GM12873 (cell line): ENCODE measurements at regions not wholly inside any gene's neighbourhood (a gene's known extent, or its start where the extent isn't known, plus 50 kb on each side); places are given as distances from the start of the nearest gene placed in this dataset.

ENCODE experiments used
- CTCF ChIP-seq: IDR thresholded peaks from 2 replicates; pipeline ENCODE4 v1.5.1; 2012; ENCODE audit warnings: low read depth, mild to moderate bottlenecking, moderate library complexity, low read length, control low read depth; ENCODE audit not compliant: insufficient read depth; ENCODE audit errors: missing control alignments

GRCh38 chr16:54688339-54688738 lies 242.3 kb upstream of the IRX5 start:
- TF ChIP-seq CTCF = no peak

- no peak for TF ChIP-seq CTCF
These were observed 243.4 kb upstream of the IRX5 start for GRCh38 chr16:54687043-54687899.

GRCh38 chr16:54685682-54686081 lies 245.0 kb upstream of the IRX5 start:
- no peak for TF ChIP-seq CTCF

- no peak for TF ChIP-seq CTCF
These were observed 251.1 kb upstream of the IRX5 start for GRCh38 chr16:54679531-54679930.

GRCh38 chr16:54677308-54677950 lies 253.2 kb upstream of the IRX5 start:
- no peak for TF ChIP-seq CTCF

- TF ChIP-seq CTCF = no peak
These were observed 257.4 kb upstream of the IRX5 start for GRCh38 chr16:54673313-54673712.

GRCh38 chr16:54672500-54672899 lies 258.2 kb upstream of the IRX5 start:
- no peak for TF ChIP-seq CTCF
